GM18861 (cell line): ENCODE measurements at regions not wholly inside any gene's neighbourhood (a gene's known extent, or its start where the extent isn't known, plus 50 kb on each side); places are given as distances from the start of the nearest gene placed in this dataset.

ENCODE experiments used
- ATAC-seq: cut with Tn5 transposase; IDR thresholded peaks from one replicate; pipeline ENCODE4 v1.9.1; 2021; ENCODE audit not compliant: unreplicated experiment

DNA sequence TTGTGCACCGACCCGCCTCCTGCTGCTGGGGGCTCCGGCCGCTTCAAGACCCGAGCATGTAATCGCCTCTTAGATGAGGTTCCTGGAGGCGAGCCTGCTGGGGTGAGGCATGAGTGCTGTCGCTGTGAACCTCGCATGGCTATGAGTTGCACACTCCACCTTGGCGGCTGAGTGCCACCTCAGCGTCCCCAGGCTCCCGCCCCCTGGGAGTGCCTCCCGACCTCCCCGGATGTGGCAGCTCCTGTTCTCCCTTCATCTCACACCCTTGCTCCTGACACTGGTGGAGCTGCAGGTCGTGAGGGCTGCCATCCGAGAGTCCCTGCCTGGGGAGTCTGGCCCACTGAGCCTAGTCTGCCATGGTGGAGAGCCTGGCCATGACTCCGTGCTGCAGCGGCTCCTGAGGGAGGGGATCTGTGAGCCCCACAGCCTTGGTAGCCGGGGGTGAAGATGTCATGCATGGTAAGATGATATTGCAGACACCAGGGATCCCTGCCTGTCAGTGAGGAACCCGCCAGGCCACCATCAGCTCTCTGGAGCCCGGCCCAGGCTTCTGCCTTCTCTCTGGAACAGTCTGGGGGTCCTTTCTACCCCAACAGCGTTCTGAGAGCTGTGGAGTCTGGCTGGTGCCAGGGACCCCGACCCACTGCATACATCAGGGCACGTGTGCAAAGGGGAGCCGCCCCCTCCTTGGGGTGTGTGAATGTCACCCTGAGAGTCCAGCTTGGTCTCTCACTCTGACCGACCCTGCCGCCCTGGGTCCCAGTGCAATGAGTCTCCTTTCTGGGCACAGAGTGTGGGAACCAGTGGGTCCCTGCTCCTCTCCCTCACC, 61.6 kb upstream of the HS6ST1 start:
- no peak for ATAC-seq

- ATAC-seq = no peak
Observed at GRCh38 chr2:128380961-128381938, 62.6 kb upstream of the HS6ST1 start.

DNA sequence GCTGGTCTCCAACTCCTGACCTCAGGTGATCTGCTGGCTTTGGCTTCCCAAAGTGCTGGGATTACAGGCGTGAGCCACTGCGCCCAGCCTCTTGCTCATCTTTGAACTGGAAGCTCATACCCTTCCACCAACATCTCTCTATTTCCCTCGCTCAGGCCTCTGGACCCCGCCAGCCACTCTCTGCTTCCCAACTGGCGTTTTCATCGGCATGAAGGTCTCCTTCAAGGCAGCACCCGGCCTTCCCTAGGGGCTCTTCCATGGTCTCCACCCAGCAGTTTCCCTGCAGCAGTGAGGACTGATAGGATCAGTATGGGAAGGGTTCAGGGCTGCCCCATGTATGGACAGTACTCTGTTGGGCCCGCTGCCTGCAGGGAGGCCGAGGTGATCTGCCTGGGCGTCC, 65.8 kb upstream of the HS6ST1 start:
- ATAC-seq = no peak

DNA sequence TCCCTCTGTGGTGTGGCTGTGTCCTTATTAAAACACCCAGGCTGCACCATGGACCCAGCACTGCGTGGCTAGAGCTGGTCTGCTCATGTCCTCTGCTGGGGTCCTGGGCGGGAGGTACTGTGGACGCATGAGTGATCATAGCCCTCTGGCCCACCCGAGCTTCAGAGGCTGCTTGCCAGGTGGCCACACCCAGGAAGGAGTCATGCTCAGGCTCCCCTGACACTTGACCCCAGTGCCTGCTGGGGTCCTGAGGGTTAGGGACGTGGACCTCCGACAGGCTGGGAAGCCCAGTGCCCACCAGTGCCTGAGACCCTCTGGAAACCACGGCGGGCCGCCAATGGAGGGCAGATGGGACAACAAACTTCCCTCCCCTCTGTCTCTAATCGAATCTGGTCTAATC, 66.3 kb upstream of the HS6ST1 start:
- no peak for ATAC-seq

- no peak for ATAC-seq
Observed at GRCh38 chr2:128385365-128385764, 66.7 kb upstream of the HS6ST1 start.

DNA sequence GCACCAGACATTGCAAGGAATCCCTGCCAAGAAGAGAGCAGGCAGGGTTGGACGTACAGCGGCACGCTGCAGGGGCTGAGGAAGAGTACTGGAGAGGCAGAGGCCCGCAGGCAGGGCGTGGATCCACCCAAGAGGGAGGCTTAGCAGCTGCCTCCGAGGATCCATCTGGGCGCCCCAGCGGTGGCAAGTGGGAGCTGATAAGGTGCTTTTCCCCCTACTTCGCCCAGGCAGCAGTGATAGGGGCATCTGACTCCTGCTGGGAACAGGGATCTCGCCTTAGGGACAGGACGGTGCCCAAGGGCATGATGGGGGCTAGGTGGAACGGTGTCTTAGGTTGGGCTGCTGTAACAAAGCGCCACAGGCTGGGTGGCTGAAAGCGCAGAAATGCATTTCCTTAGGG, 67.4 kb upstream of the HS6ST1 start:
- no peak for ATAC-seq

GRCh38 chr2:128388499-128388941, 69.9 kb upstream of the HS6ST1 start:
- ATAC-seq = no peak

- no peak for ATAC-seq
Observed at GRCh38 chr2:128389388-128390086, 70.9 kb upstream of the HS6ST1 start.

- ATAC-seq = no peak
Observed at GRCh38 chr2:128390256-128390990, 71.8 kb upstream of the HS6ST1 start.

- no peak for ATAC-seq
Observed at GRCh38 chr2:128390991-128391630, 72.4 kb upstream of the HS6ST1 start.

DNA sequence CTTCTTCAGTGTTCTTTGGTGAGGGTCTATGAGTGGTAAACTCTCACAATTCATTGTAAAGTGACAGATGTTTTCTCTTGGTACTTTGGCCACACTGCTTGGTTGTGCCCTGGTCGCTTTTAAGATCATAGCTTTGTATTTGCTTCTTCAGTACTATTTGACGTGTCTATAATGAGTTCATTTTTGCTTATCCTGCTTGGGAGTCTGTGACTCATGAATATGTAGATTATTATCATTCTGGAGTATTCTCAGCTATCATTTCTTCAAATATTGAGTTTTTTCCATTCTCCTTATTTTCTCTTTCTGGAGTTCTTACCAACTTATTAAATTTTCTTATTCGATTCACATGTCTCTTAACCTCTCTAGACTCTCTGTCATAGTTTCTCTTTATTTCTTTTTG, 73.0 kb upstream of the HS6ST1 start:
- no peak for ATAC-seq

DNA sequence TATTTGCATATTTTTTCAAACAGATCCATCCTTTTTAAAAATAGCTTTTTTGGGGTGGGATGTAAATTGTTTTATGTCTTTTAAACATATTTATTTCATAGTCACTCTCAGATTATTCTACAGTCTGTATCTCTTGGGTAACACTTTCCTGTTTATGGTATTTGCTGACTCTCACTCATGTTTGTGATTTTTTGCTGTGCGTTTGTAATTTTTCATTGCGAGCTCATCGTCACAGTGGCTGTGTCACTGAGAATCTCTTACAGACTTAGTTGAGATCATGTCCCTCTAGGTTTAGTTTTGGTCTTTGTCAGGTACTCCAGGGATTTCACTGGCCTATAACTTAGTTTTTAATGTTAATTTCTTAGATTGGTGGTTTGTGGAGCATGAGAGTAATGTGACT, 73.5 kb upstream of the HS6ST1 start:
- no peak for ATAC-seq

DNA sequence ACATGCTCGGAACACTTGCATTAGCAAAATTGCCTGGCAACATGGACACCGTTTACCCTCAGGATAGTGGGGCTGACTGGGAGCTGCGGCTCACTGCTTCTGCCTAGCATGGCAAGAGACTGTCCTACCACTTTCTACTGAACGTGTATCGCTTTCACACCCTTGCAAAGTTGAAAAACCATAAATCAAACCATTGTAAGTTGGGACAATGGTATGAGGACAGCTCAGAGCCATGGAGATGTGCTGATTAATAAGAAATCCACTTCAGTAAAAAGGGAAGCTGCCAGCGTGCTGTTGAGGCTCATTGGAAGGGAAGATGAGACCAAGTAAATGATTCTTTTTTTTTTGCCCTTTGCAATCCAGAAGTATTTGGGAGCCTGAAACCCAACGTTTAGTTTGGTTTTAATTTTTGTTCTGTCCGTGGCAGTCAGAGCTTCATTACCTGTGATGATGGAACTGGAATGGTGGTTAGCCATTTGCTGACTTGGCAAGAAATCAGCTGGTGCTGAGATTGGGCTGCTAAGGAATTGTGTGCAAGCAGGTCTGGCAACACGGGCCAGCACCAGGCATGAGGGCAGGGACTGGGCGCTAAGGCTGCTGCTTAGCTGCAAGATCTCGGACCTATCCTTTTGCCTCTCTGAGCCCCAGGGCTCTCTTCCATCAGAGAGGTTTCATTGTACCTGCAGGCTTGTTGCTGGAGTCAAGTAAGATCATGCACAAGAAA, 75.5 kb upstream of the HS6ST1 start:
- ATAC-seq = no peak

DNA sequence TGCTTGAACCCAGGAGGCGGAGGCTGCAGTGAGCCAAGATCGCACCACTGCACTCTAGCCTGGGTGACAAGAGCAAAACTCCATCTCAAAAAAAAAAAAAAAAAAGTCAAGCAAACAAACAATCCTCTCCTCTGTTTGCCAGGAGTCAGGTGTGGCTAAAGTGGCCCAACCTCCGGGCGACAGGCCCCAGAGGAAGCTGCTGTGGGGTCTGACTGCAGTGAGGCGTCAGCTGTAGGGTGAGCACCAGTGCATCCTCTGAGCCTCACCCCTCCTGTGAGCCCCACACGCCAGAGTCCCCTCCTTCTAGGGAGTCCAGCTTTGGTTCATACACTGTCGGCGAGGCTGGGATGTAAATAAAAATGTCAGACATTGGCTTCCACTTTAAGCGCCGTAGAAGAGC, 76.5 kb upstream of the HS6ST1 start:
- ATAC-seq = no peak

DNA sequence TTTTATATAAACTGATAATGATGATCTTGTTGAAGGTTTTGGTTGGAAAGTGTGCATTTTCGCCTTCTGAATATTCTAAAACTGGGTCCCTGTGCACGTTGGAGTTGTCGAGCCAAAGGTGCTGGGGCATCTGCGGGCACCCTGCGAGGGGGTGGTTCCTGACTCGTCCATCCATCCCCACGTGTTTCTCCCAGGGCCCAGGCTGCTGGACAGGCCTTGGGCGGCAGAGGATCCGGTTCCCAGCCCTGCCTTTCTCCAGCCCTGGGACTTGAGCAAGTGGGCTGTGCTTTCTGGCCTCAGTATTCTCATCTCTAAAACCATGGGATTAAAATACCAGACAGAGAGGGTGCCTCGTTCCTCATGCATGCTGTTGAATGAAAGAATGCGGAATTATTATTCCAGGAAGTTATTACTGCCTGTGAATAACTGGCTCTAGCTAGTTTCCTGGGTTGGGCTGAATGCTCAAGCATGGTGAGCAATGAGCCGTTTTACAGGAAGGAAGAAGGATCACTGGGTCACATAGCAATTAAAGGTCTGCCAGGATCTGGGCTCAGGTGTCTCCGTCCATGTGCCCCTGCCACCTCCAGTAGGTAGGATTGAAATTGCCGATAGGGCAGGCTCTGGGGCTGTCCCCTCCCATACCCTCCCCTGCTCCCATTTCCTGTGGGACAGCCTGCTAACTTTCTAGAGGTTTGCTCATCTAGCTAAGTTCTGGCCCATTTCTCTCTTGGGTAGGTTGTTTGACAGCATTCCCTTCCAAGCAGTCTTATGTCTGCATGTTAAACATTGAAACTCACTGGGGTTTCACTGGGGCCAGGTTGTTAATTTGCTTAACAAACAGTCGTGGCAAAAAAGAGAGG, 77.2 kb upstream of the HS6ST1 start:
- no peak for ATAC-seq

DNA sequence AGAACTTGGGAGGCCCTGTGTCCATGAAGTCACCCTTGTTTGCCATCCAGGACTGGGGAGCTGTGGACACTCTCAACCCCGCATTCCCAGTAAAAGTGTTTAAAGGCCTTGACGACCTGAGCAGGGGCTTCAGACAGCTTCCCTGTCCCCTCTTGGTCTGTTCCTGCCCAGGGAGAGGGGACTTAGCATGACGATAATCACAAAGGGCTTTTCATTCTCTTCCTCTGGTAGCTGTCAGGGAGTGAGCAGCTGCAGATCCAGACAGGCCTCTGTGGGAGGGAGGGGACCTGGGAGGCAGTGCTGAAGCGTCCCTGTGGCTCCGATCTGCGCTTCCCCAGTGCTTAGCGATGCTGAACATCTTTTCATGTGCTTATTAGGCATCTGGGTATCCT, 77.8 kb upstream of the HS6ST1 start:
- ATAC-seq = no peak

- ATAC-seq = no peak
Observed at GRCh38 chr2:128396946-128397345, 78.3 kb upstream of the HS6ST1 start.

GRCh38 chr2:128399256-128399655, 80.6 kb upstream of the HS6ST1 start:
- no peak for ATAC-seq
